Tongue (tissue), 1 donor: ENCODE measurements at regions not wholly inside any gene's neighbourhood (a gene's known extent, or its start where the extent isn't known, plus 50 kb on each side); places are given as distances from the start of the nearest gene placed in this dataset.
A peak's percentile ranks its signal among the peaks of the same experiment; 100 is the strongest.

ENCODE experiments used
- DNase-seq: peaks from one replicate; pipeline ENCODE4 v3.0.0-alpha.2; 2015

- DNase-seq = peak; percentile 79
Measured at GRCh38 chr2:217293607-217294006, 433.7 kb upstream of the TNP1 start.

GRCh38 chr2:217293046-217293445 lies 433.2 kb upstream of the TNP1 start:
- DNase-seq = no peak

GRCh38 chr2:217291259-217291658 lies 431.4 kb upstream of the TNP1 start:
- no peak for DNase-seq

GRCh38 chr2:217290467-217290866 lies 430.6 kb upstream of the TNP1 start:
- DNase-seq = no peak

GRCh38 chr2:217289907-217290280 lies 430.0 kb upstream of the TNP1 start:
- DNase-seq = no peak

- no peak for DNase-seq
Measured at GRCh38 chr2:217289177-217289906, 429.5 kb upstream of the TNP1 start.

- DNase-seq = no peak
Measured at GRCh38 chr2:217288472-217289063, 428.7 kb upstream of the TNP1 start.

GRCh38 chr2:217286833-217287232 lies 427.0 kb upstream of the TNP1 start:
- DNase-seq = no peak

GRCh38 chr2:217285926-217286325 lies 426.1 kb upstream of the TNP1 start:
- DNase-seq = peak; percentile 80

GRCh38 chr2:217283460-217283859 lies 423.6 kb upstream of the TNP1 start:
- peak; percentile 82 for DNase-seq

GRCh38 chr2:217282531-217282930 lies 422.7 kb upstream of the TNP1 start:
- no peak for DNase-seq

GRCh38 chr2:217279556-217279955 lies 419.7 kb upstream of the TNP1 start:
- DNase-seq = peak; percentile 87

GRCh38 chr2:217279140-217279539 lies 419.3 kb upstream of the TNP1 start:
- peak; percentile 39 for DNase-seq

GRCh38 chr2:217277646-217278398 lies 418.0 kb upstream of the TNP1 start:
- peak; percentile 82 for DNase-seq

GRCh38 chr2:217276433-217276832 lies 416.6 kb upstream of the TNP1 start:
- DNase-seq = no peak

- DNase-seq = no peak
Measured at GRCh38 chr2:217275091-217275490, 415.2 kb upstream of the TNP1 start.

- DNase-seq = no peak
Measured at GRCh38 chr2:217274578-217274977, 414.7 kb upstream of the TNP1 start.

GRCh38 chr2:217273851-217274250 lies 414.0 kb upstream of the TNP1 start:
- no peak for DNase-seq

GRCh38 chr2:217273162-217273561 lies 413.3 kb upstream of the TNP1 start:
- DNase-seq = no peak

- DNase-seq = no peak
Measured at GRCh38 chr2:217271813-217272212, 411.9 kb upstream of the TNP1 start.

- DNase-seq = no peak
Measured at GRCh38 chr2:217270485-217271121, 410.7 kb upstream of the TNP1 start.

- DNase-seq = peak; percentile 74
Measured at GRCh38 chr2:217269701-217270484, 410.0 kb upstream of the TNP1 start.
